GM21381 (cell line): ENCODE measurements at regions not wholly inside any gene's neighbourhood (a gene's known extent, or its start where the extent isn't known, plus 50 kb on each side); places are given as distances from the start of the nearest gene placed in this dataset.
"Not testable (repeated sequence)": the region's sequence is repeated elsewhere in the genome, so short reads cannot be mapped to it uniquely, and the experiment has no call there.

Experiments
- ATAC-seq: cut with Tn5 transposase; IDR thresholded peaks from one replicate; pipeline ENCODE4 v1.9.1; 2021; ENCODE audit warnings: mild to moderate bottlenecking, moderate library complexity; ENCODE audit not compliant: unreplicated experiment

- no peak for ATAC-seq
Observed at GRCh38 chr13:80742033-80742432, 401.1 kb upstream of the SPRY2 start.

- no peak for ATAC-seq
Observed at GRCh38 chr13:80740071-80740470, 399.1 kb upstream of the SPRY2 start.

- ATAC-seq, result no peak
Observed at GRCh38 chr13:80737513-80737912, 396.6 kb upstream of the SPRY2 start.

- ATAC-seq, result no peak
Observed at GRCh38 chr13:80727321-80727975, 386.5 kb upstream of the SPRY2 start.

GRCh38 chr13:80726868-80727267 lies 385.9 kb upstream of the SPRY2 start:
- ATAC-seq, result no peak

GRCh38 chr13:80721689-80722088 lies 380.8 kb upstream of the SPRY2 start:
- no peak for ATAC-seq

- no peak for ATAC-seq
Observed at GRCh38 chr13:80718970-80719369, 378.0 kb upstream of the SPRY2 start.

- ATAC-seq, result no peak
Observed at GRCh38 chr13:80717776-80718175, 376.9 kb upstream of the SPRY2 start.

- ATAC-seq, result no peak
Observed at GRCh38 chr13:80716610-80717081, 375.7 kb upstream of the SPRY2 start.

- ATAC-seq, result no peak
Observed at GRCh38 chr13:80712026-80712425, 371.1 kb upstream of the SPRY2 start.

GRCh38 chr13:80708791-80709190 lies 367.9 kb upstream of the SPRY2 start:
- ATAC-seq, result no peak

- no peak for ATAC-seq
Observed at GRCh38 chr13:80707000-80707983, 366.4 kb upstream of the SPRY2 start.

- no peak for ATAC-seq
Observed at GRCh38 chr13:80706164-80706471, 365.2 kb upstream of the SPRY2 start.

GRCh38 chr13:80705371-80706163 lies 364.6 kb upstream of the SPRY2 start:
- ATAC-seq, result no peak

GRCh38 chr13:80704369-80704768 lies 363.4 kb upstream of the SPRY2 start:
- no peak for ATAC-seq

- ATAC-seq, result no peak
Observed at GRCh38 chr13:80695841-80696240, 354.9 kb upstream of the SPRY2 start.

- ATAC-seq, result not testable (repeated sequence)
Observed at GRCh38 chr13:80691814-80692213, 350.9 kb upstream of the SPRY2 start.

GRCh38 chr13:80690208-80690607 lies 349.3 kb upstream of the SPRY2 start:
- ATAC-seq, result no peak

GRCh38 chr13:80688593-80688992 lies 347.7 kb upstream of the SPRY2 start:
- ATAC-seq, result no peak

GRCh38 chr13:80685942-80686341 lies 345.0 kb upstream of the SPRY2 start:
- no peak for ATAC-seq

- ATAC-seq, result no peak
Observed at GRCh38 chr13:80684217-80684991, 343.5 kb upstream of the SPRY2 start.
